H1 (cell line): ENCODE measurements at regions not wholly inside any gene's neighbourhood (a gene's known extent, or its start where the extent isn't known, plus 50 kb on each side); places are given as distances from the start of the nearest gene placed in this dataset.

ENCODE experiments used
- CTCF ChIA-PET: fragments of 300-600 bp; sonication (Branson Sonifier 250); formaldehyde crosslinking; loops from one replicate; lab custom pipeline; 2021; ENCODE audit not compliant: partially characterized antibody; lab: Charles Lee
- POLR2A ChIA-PET: fragments of 300-600 bp; sonication (Branson Sonifier 250); formaldehyde crosslinking; loops from one replicate; lab custom pipeline; 2021; ENCODE audit warnings: inconsistent platforms; ENCODE audit not compliant: partially characterized antibody; lab: Charles Lee
- DNase-seq, 2 experiments: peaks; one replicate each; pipeline versions ENCODE4 v3.0.0 to v3.0.0-alpha.2; 2010 to 2022; ENCODE audit warnings: low spot score in 2 of 2, low read depth in 1 of 2, mixed read lengths in 1 of 2
- FAIRE-seq: peaks from 2 replicates; lab custom pipeline; 2011; peaks lifted over from hg19 to GRCh38; lab: Jason Lieb, UNC
- H2AFZ ChIP-seq: 2 replicates; pipeline ENCODE4 v1.8.1; 2012; ENCODE audit warnings: low read length, inconsistent platforms
- H2AK5ac ChIP-seq: 2 replicates; pipeline ENCODE4 v1.6.1; 2013; ENCODE audit warnings: low read depth, low read length
- H2BK120ac ChIP-seq: replicated peaks from 2 replicates; pipeline ENCODE3; 2013; ENCODE audit warnings: low read depth, low read length, inconsistent platforms
- H2BK12ac ChIP-seq: 2 replicates; pipeline ENCODE4 v1.6.1; 2013; ENCODE audit warnings: low read depth, low read length
- H2BK15ac ChIP-seq: 2 replicates; pipeline ENCODE4 v1.6.1; 2013; ENCODE audit warnings: low read length
- H2BK20ac ChIP-seq: 2 replicates; pipeline ENCODE4 v1.6.1; 2013; ENCODE audit warnings: low read length
- H2BK5ac ChIP-seq: 2 replicates; pipeline ENCODE4 v1.6.1; 2013; ENCODE audit warnings: low read depth, low read length
- H3K14ac ChIP-seq: 2 replicates; pipeline ENCODE4 v1.6.1; 2013; ENCODE audit warnings: inconsistent platforms; ENCODE audit not compliant: insufficient read length
- H3K18ac ChIP-seq: 2 replicates; pipeline ENCODE4 v1.6.1; 2013; ENCODE audit warnings: low read length; ENCODE audit errors: extremely low read depth
- H3K23ac ChIP-seq: 2 replicates; pipeline ENCODE4 v1.6.1; 2013; ENCODE audit warnings: inconsistent platforms; ENCODE audit not compliant: insufficient read length
- H3K23me2 ChIP-seq: 2 replicates; pipeline ENCODE4 v1.6.1; 2013; ENCODE audit warnings: low read depth, low read length
- H3K27ac ChIP-seq: 2 replicates; pipeline ENCODE4 v1.6.1; 2011; ENCODE audit warnings: low read depth, low read length, inconsistent platforms
- H3K27me3 ChIP-seq, 4 experiments: replicated peaks in 1 of 4; 1 replicate in 1 of 4; 2 replicates in 3 of 4; pipeline versions ENCODE4 v1.6.1 to v1.8.1; 2011 to 2013; ENCODE audit warnings: low read length in 3 of 4, mild to moderate bottlenecking in 3 of 4, inconsistent platforms in 2 of 4, mixed read lengths in 2 of 4, moderate library complexity in 1 of 4; ENCODE audit not compliant: control insufficient read depth in 3 of 4, insufficient read depth in 3 of 4; ENCODE audit errors: extremely low read depth in 1 of 4
- H3K36me3 ChIP-seq, 4 experiments: 2 replicates each; pipeline versions ENCODE4 v1.6.1 to v1.8.1; 2011 to 2013; ENCODE audit warnings: mild to moderate bottlenecking in 4 of 4, low read length in 3 of 4, moderate library complexity in 2 of 4, control low read depth in 1 of 4, inconsistent platforms in 1 of 4; ENCODE audit not compliant: insufficient read depth in 4 of 4, control insufficient read depth in 2 of 4
- H3K4ac ChIP-seq: replicated peaks from 2 replicates; pipeline ENCODE3; 2013; ENCODE audit warnings: low read length, low read depth, mixed read lengths, inconsistent platforms; ENCODE audit not compliant: insufficient read length
- H3K4me1 ChIP-seq, 4 experiments: replicated peaks in 1 of 4; 1 replicate in 1 of 4; 2 replicates in 3 of 4; pipeline versions ENCODE4 v1.6.1 to v1.8.1; 2011 to 2013; ENCODE audit warnings: low read length in 3 of 4, inconsistent platforms in 2 of 4, mixed read lengths in 1 of 4; ENCODE audit not compliant: insufficient read depth in 4 of 4, control insufficient read depth in 3 of 4
- H3K4me2 ChIP-seq, 2 experiments: 2 replicates each; pipeline versions ENCODE4 v1.6.1 to v1.8.1; 2011 to 2013; ENCODE audit warnings: low read depth in 2 of 2, low read length in 2 of 2, control low read depth in 1 of 2, inconsistent platforms in 1 of 2, mild to moderate bottlenecking in 1 of 2; ENCODE audit not compliant: insufficient read depth in 1 of 2
- H3K4me3 ChIP-seq, 4 experiments: fragments of 200-600, 300-600 bp in 1 of 4; sonication (generic), shearing (Covaris generic), sonication (Bioruptor Twin) in 1 of 4; 2 replicates each; pipeline versions ENCODE4 v1.5.1 to v1.8.1; 2011 to 2016; ENCODE audit warnings: low read length in 4 of 4, low read depth in 3 of 4, control low read depth in 2 of 4, inconsistent platforms in 2 of 4, mild to moderate bottlenecking in 2 of 4, mixed read lengths in 1 of 4, moderate library complexity in 1 of 4; ENCODE audit not compliant: insufficient read depth in 2 of 4; ENCODE audit errors: extremely low read depth in 1 of 4
- H3K56ac ChIP-seq: replicated peaks from 2 replicates; pipeline ENCODE3; 2013; ENCODE audit warnings: low read depth, mild to moderate bottlenecking, mixed read lengths, low read length, inconsistent platforms; ENCODE audit not compliant: insufficient read length
- H3K79me1 ChIP-seq: 2 replicates; pipeline ENCODE4 v1.6.1; 2013; ENCODE audit warnings: low read depth, low read length, control low read depth
- H3K79me2 ChIP-seq, 2 experiments: 2 replicates each; pipeline versions ENCODE4 v1.6.1 to v1.8.1; 2012 to 2013; ENCODE audit warnings: low read length in 2 of 2, mild to moderate bottlenecking in 2 of 2, inconsistent platforms in 1 of 2; ENCODE audit not compliant: insufficient read depth in 2 of 2, control insufficient read depth in 1 of 2
- H3K9ac ChIP-seq, 4 experiments: replicated peaks in 1 of 4; 1 replicate in 1 of 4; 2 replicates in 3 of 4; pipeline versions ENCODE4 v1.6.1 to v1.8.1; 2011 to 2013; ENCODE audit warnings: low read depth in 3 of 4, low read length in 3 of 4, control low read depth in 2 of 4, mild to moderate bottlenecking in 2 of 4, moderate library complexity in 2 of 4, inconsistent platforms in 1 of 4; ENCODE audit errors: extremely low read depth in 1 of 4
- H3K9me3 ChIP-seq, 2 experiments: 2 replicates each; pipeline versions ENCODE4 v1.6.1 to v1.8.1; 2012 to 2013; ENCODE audit warnings: mild to moderate bottlenecking in 2 of 2, moderate library complexity in 2 of 2, control low read depth in 1 of 2, inconsistent platforms in 1 of 2, low read depth in 1 of 2, low read length in 1 of 2, mixed read lengths in 1 of 2; ENCODE audit not compliant: insufficient read depth in 2 of 2
- H4K20me1 ChIP-seq, 2 experiments: replicated peaks in 1 of 2; 2 replicates each; pipeline versions ENCODE3 to v1.8.1; 2011 to 2013; ENCODE audit warnings: inconsistent platforms in 2 of 2, low read length in 2 of 2, mild to moderate bottlenecking in 1 of 2; ENCODE audit not compliant: insufficient read depth in 2 of 2, control insufficient read depth in 1 of 2
- H4K5ac ChIP-seq: 2 replicates; pipeline ENCODE4 v1.6.1; 2013; ENCODE audit warnings: low read length, low read depth, mixed read lengths, inconsistent platforms; ENCODE audit not compliant: insufficient read length
- H4K8ac ChIP-seq: 2 replicates; pipeline ENCODE4 v1.8.0; 2013; ENCODE audit warnings: mild to moderate bottlenecking, moderate library complexity, low read length, inconsistent platforms; ENCODE audit not compliant: insufficient read depth; ENCODE audit errors: extremely low read depth
- H4K91ac ChIP-seq: replicated peaks from 2 replicates; pipeline ENCODE3; 2013; ENCODE audit warnings: low read length, mixed read lengths, inconsistent platforms; ENCODE audit not compliant: insufficient read length
- BACH1 ChIP-seq: IDR thresholded peaks from 2 replicates; pipeline ENCODE4 v1.6.1; 2012; ENCODE audit warnings: low read length, improper control_type of control experiment
- GTF2F1 ChIP-seq: IDR thresholded peaks from 2 replicates; pipeline ENCODE4 v1.6.1; 2012; ENCODE audit warnings: low read depth, low read length, improper control_type of control experiment, borderline replicate concordance
- KDM1A ChIP-seq: fragments of 200-600, 300-600 bp; sonication (generic); IDR thresholded peaks from 2 replicates; pipeline ENCODE4 v1.7.1; 2016; ENCODE audit warnings: mild to moderate bottlenecking, low read length, borderline replicate concordance
- SIRT6 ChIP-seq: IDR thresholded peaks from one replicate; pipeline ENCODE4 v1.7.1; 2012; ENCODE audit warnings: low read length, inconsistent platforms
- WGBS, 2 experiments: shearing (Covaris generic) in 1 of 2; methylation state at CpG; one replicate each; pipeline versions ENCODE4 v1.1.6 to v1.1.7; 2013 to 2015; ENCODE audit warnings: low lambda C conversion rate in 2 of 2, mixed read lengths in 2 of 2, inconsistent platforms in 1 of 2, low coverage in 1 of 2, missing lambda C conversion rate in 1 of 2; ENCODE audit not compliant: insufficient replicate concordance in 2 of 2, insufficient coverage in 1 of 2, insufficient read length in 1 of 2; ENCODE audit errors: extremely low coverage in 1 of 2, missing lambda C conversion rate in 1 of 2; 5-methylcytosine and 5-hydroxymethylcytosine counted together
- TF ChIP-seq, protein P1 (sequence below), 3 experiments: IDR thresholded peaks; 1 replicate in 2 of 3; 2 replicates in 1 of 3; pipeline versions ENCODE4 v1.5.1 to v1.6.1; 2011; ENCODE audit warnings: low read length in 3 of 3, mild to moderate bottlenecking in 3 of 3, inconsistent platforms in 2 of 3, low read depth in 1 of 3, moderate library complexity in 1 of 3; ENCODE audit not compliant: insufficient read depth in 1 of 3; ENCODE audit errors: control extremely low read depth in 1 of 3

DNA sequence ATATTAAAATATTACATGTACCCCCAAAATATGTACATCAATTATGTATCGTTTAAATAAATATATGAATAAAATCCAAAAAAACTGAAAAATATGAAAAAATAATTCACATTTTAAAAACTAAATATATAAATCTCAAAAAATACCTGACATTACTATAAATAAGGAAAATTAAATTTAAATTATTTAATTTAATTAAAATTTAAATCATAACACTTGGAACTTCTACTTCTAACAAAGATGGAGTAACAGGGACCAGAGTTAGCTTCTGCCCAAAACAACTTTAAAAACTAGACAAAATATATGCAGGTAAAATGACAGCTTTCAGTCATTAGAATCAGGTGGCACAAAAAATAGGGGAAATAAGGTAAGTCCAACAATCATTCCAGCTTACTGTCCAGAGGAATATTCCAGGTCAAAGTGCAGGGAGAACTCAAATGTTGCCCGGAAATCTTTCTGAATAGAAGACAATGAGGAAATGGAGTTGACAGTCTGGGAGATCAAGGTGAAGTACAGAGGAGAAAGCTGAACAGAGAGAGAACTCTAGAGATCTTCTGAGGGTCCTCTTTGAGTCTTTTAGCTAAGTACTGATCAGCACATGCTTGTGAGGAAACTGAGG lies 207.7 kb upstream of the ATP11B start:
- ChIA-PET POLR2A (no interaction called here), CTCF (no interaction called here)
- no peaks in the 10 kb centered on the region for H3K4me1 ChIP-seq
- no peak overlapping the region for H2AK5ac ChIP-seq
- no peak overlapping the region for H3K9ac ChIP-seq
- H3K27me3 ChIP-seq: no peaks in the 10 kb centered on the region
- no peaks in the 10 kb centered on the region for H3K23me2 ChIP-seq
- H3K18ac ChIP-seq: no peak overlapping the region
- no peak for TF ChIP-seq GTF2F1
- TF ChIP-seq KDM1A: no peak
- TF ChIP-seq, protein P1, sequence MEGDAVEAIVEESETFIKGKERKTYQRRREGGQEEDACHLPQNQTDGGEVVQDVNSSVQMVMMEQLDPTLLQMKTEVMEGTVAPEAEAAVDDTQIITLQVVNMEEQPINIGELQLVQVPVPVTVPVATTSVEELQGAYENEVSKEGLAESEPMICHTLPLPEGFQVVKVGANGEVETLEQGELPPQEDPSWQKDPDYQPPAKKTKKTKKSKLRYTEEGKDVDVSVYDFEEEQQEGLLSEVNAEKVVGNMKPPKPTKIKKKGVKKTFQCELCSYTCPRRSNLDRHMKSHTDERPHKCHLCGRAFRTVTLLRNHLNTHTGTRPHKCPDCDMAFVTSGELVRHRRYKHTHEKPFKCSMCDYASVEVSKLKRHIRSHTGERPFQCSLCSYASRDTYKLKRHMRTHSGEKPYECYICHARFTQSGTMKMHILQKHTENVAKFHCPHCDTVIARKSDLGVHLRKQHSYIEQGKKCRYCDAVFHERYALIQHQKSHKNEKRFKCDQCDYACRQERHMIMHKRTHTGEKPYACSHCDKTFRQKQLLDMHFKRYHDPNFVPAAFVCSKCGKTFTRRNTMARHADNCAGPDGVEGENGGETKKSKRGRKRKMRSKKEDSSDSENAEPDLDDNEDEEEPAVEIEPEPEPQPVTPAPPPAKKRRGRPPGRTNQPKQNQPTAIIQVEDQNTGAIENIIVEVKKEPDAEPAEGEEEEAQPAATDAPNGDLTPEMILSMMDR (IDR thresholded peaks at IDR 0.05; ENCODE audit: control extremely low read depth in 1 of 3, insufficient read depth in 1 of 3, low read depth in 1 of 3, low read length in 3 of 3): no peak
- no peak for TF ChIP-seq BACH1
- TF ChIP-seq SIRT6: no peak
- H2BK20ac ChIP-seq: no peak overlapping the region
- H4K91ac ChIP-seq: no peak overlapping the region
- no peaks in the 10 kb centered on the region for H3K9me3 ChIP-seq
- no peak overlapping the region for H3K4me3 ChIP-seq
- no peak overlapping the region for H3K4me2 ChIP-seq
- no peak overlapping the region for H4K5ac ChIP-seq
- no peak overlapping the region for H3K4ac ChIP-seq
- no peaks in the 10 kb centered on the region for H3K79me2 ChIP-seq
- no peak overlapping the region for H2AFZ ChIP-seq
- no peaks in the 10 kb centered on the region for H4K20me1 ChIP-seq
- DNase-seq (no peak), FAIRE-seq (no peak)
- no peak overlapping the region for H2BK5ac ChIP-seq
- no peaks in the 10 kb centered on the region for H3K36me3 ChIP-seq
- no peak overlapping the region for H3K23ac ChIP-seq
- H3K79me1 ChIP-seq: no peaks in the 10 kb centered on the region
- no peak overlapping the region for H3K27ac ChIP-seq
- H4K8ac ChIP-seq: no peak overlapping the region
- no peak overlapping the region for H3K14ac ChIP-seq
- H2BK15ac ChIP-seq: no peak overlapping the region
- H3K56ac ChIP-seq: no peak overlapping the region
- WGBS, 2 experiments: 92% methylated on average over 2 of the region's 2 CpGs; no CpG with 5 or more reads in 1 of the 2 experiments
- no peak overlapping the region for H2BK12ac ChIP-seq
- H2BK120ac ChIP-seq: no peak overlapping the region
